Natural killer cell (primary cell): ENCODE measurements at regions not wholly inside any gene's neighbourhood (a gene's known extent, or its start where the extent isn't known, plus 50 kb on each side); places are given as distances from the start of the nearest gene placed in this dataset.

Experiments used
- ATAC-seq, 3 donors: fragments of 150-1000 bp in 2 of 3; fragments of 200-7000 bp in 1 of 3; cut with Tn5 transposase; 1 replicate in 1 of 3; 2 replicates in 2 of 3; pipeline ENCODE4 v1.10.0; 2021; ENCODE audit warnings: mild to moderate bottlenecking in 2 of 3, moderate library complexity in 2 of 3
- DNase-seq, 2 donors: peaks; one replicate each; pipeline versions ENCODE4 v3.0.0 to v3.0.0-alpha.2; 2013 to 2021; ENCODE audit warnings: mixed read lengths in 1 of 2
- H3K27ac ChIP-seq: one replicate; pipeline ENCODE4 v1.5.1; 2013; ENCODE audit warnings: mild to moderate bottlenecking, low read length
- H3K27me3 ChIP-seq: one replicate; pipeline ENCODE4 v1.6.1; 2013; ENCODE audit warnings: low read length; ENCODE audit not compliant: control insufficient read depth, insufficient read depth
- H3K36me3 ChIP-seq: one replicate; pipeline ENCODE4 v1.6.1; 2013; ENCODE audit warnings: low read length; ENCODE audit not compliant: control insufficient read depth, insufficient read depth
- H3K4me1 ChIP-seq: one replicate; pipeline ENCODE4 v1.6.1; 2013; ENCODE audit warnings: low read length; ENCODE audit not compliant: control insufficient read depth, insufficient read depth
- H3K4me3 ChIP-seq: one replicate; pipeline ENCODE4 v1.5.1; 2013; ENCODE audit warnings: low read length
- H3K9me3 ChIP-seq: one replicate; pipeline ENCODE4 v1.6.1; 2013; ENCODE audit warnings: low read length; ENCODE audit not compliant: control insufficient read depth, insufficient read depth
- H3K27ac Mint-ChIP-seq, 2 donors: one replicate each; pipeline ENCODE4 v1.8.0; 2022; ENCODE audit warnings: mild to moderate bottlenecking in 2 of 2, mixed read lengths in 2 of 2, moderate library complexity in 1 of 2
- H3K27me3 Mint-ChIP-seq, 2 donors: one replicate each; pipeline ENCODE4 v1.8.0; 2022; ENCODE audit warnings: low read depth in 2 of 2, mixed read lengths in 2 of 2
- H3K36me3 Mint-ChIP-seq: one replicate; pipeline ENCODE4 v1.8.0; 2022; ENCODE audit warnings: mixed read lengths
- H3K4me1 Mint-ChIP-seq, 2 donors: one replicate each; pipeline ENCODE4 v1.8.0; 2022; ENCODE audit warnings: mixed read lengths in 2 of 2
- H3K4me3 Mint-ChIP-seq: one replicate; pipeline ENCODE4 v1.8.0; 2022; ENCODE audit warnings: mild to moderate bottlenecking, moderate library complexity, mixed read lengths
- H3K9me3 Mint-ChIP-seq, 2 donors: one replicate each; pipeline ENCODE4 v1.8.0; 2022; ENCODE audit warnings: mixed read lengths in 2 of 2
- CTCF ChIP-seq: fragments of 200-600 bp; IDR thresholded peaks from one replicate; pipeline ENCODE4 v1.8.0; 2022; ENCODE audit warnings: antibody characterized with exemption
- WGBS: methylation state at CpG from one replicate; pipeline ENCODE4 v1.1.7; 2013; ENCODE audit warnings: missing lambda C conversion rate; ENCODE audit not compliant: insufficient coverage; 5-methylcytosine and 5-hydroxymethylcytosine counted together
- intact Hi-C: fragments of 100-400 bp; cut with micrococcal nuclease; formaldehyde crosslinking; loops from one replicate; pipeline ENCODE4 v1.14.2; 2022

GRCh38 chr14:43539210-43539609 is 967.9 kb downstream of the FSCB start:
- no peaks in the 10 kb centered on the region for H3K36me3 ChIP-seq
- Mint-ChIP-seq H3K9me3 (peaks cover 16 to 25% of the 10 kb centered on the region in 2 donors), H3K4me3 (no peak overlapping the region), H3K4me1 (no peaks in the 10 kb centered on the region), H3K27ac (no peak overlapping the region), H3K36me3 (peaks cover 20% of the 10 kb centered on the region), H3K27me3 (no peaks in the 10 kb centered on the region)
- TF ChIP-seq CTCF: no peak
- H3K4me3 ChIP-seq: no peak overlapping the region
- H3K27ac ChIP-seq: no peak overlapping the region
- 74% methylated on average over 6 of the region's 6 CpGs for WGBS
- no peak for DNase-seq
- no peaks in the 10 kb centered on the region for H3K27me3 ChIP-seq
- intact Hi-C loops: no loop called here
- ATAC-seq: no peak
- H3K9me3 ChIP-seq: peaks cover 11% of the 10 kb centered on the region
- no peaks in the 10 kb centered on the region for H3K4me1 ChIP-seq

- DNase-seq (no peak), ATAC-seq (no peak)
- no peaks in the 10 kb centered on the region for H3K36me3 ChIP-seq
- no peaks in the 10 kb centered on the region for H3K27me3 Mint-ChIP-seq
- peaks cover 16 to 19% of the 10 kb centered on the region in 2 donors for H3K9me3 Mint-ChIP-seq
- intact Hi-C loops: no loop called here
- no peak overlapping the region for H3K4me3 ChIP-seq
- H3K4me1 Mint-ChIP-seq: no peaks in the 10 kb centered on the region
- no peak overlapping the region for H3K4me3 Mint-ChIP-seq
- no peak for TF ChIP-seq CTCF
- H3K9me3 ChIP-seq: peaks cover 16% of the 10 kb centered on the region
- peaks cover 14% of the 10 kb centered on the region for H3K36me3 Mint-ChIP-seq
- WGBS: 92% methylated on average over 18 of the region's 18 CpGs
- no peak overlapping the region for H3K27ac Mint-ChIP-seq
- H3K27ac ChIP-seq: no peak overlapping the region
- H3K27me3 ChIP-seq: no peaks in the 10 kb centered on the region
- H3K4me1 ChIP-seq: no peaks in the 10 kb centered on the region
Observed at GRCh38 chr14:43535231-43535838, 971.7 kb downstream of the FSCB start.

GRCh38 chr14:43532825-43533416 is 974.2 kb downstream of the FSCB start:
- no peak for ATAC-seq
- Histone ChIP-seq H3K27me3 (no peaks in the 10 kb centered on the region), H3K36me3 (no peaks in the 10 kb centered on the region), H3K4me3 (no peak overlapping the region), H3K4me1 (no peaks in the 10 kb centered on the region), H3K27ac (no peak overlapping the region), H3K9me3 (peaks cover 16% of the 10 kb centered on the region)
- no peak overlapping the region for H3K4me3 Mint-ChIP-seq
- no peaks in the 10 kb centered on the region for H3K4me1 Mint-ChIP-seq
- TF ChIP-seq CTCF: no peak
- H3K27ac Mint-ChIP-seq: no peak overlapping the region
- intact Hi-C loops: no loop called here
- 94% methylated on average over 40 of the region's 40 CpGs for WGBS
- H3K27me3 Mint-ChIP-seq: no peaks in the 10 kb centered on the region
- H3K9me3 Mint-ChIP-seq: peaks cover 11 to 12% of the 10 kb centered on the region in 2 donors
- no peak for DNase-seq
- peaks cover 7% of the 10 kb centered on the region for H3K36me3 Mint-ChIP-seq

- Histone ChIP-seq H3K9me3 (peaks cover 9% of the 10 kb centered on the region), H3K4me3 (no peak overlapping the region), H3K27me3 (no peaks in the 10 kb centered on the region), H3K27ac (no peak overlapping the region), H3K36me3 (no peaks in the 10 kb centered on the region), H3K4me1 (no peaks in the 10 kb centered on the region)
- no peak overlapping the region for H3K27ac Mint-ChIP-seq
- intact Hi-C loops: no loop called here
- ATAC-seq (no peak), DNase-seq (no peak)
- no peak overlapping the region for H3K4me3 Mint-ChIP-seq
- no peak for TF ChIP-seq CTCF
- no peaks in the 10 kb centered on the region for H3K27me3 Mint-ChIP-seq
- no peaks in the 10 kb centered on the region for H3K4me1 Mint-ChIP-seq
- H3K9me3 Mint-ChIP-seq: peaks cover 2 to 3% of the 10 kb centered on the region in 2 donors
- H3K36me3 Mint-ChIP-seq: no peaks in the 10 kb centered on the region
- WGBS: 97% methylated on average over 4 of the region's 5 CpGs
Observed at GRCh38 chr14:43528321-43528720, 978.8 kb downstream of the FSCB start.
